ENCODE measurements at regions not wholly inside any gene's neighbourhood (a gene's known extent, or its start where the extent isn't known, plus 50 kb on each side); places are given as distances from the start of the nearest gene placed in this dataset.

DNA sequence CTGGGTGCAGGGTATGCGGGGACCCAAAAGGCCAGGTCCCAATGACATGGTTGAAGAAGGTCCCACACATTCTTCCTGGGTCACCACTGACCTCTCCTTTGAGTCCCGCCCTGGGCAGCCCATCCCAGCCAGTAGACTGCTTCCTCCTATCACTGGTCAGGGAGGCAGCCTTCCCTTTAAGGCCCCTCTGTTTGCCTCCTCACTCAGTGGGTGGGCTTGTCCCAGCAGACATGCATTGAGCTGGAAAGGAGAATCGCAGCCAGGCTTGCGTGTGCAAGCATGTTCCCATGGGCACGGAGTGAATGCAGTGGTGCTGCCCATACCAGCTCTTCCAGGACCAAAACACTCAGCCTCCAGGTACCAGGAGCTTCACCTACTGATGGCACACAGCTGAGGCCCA, 162.4 kb upstream of the SYT13 start:
- TF ChIP-seq, protein P1, sequence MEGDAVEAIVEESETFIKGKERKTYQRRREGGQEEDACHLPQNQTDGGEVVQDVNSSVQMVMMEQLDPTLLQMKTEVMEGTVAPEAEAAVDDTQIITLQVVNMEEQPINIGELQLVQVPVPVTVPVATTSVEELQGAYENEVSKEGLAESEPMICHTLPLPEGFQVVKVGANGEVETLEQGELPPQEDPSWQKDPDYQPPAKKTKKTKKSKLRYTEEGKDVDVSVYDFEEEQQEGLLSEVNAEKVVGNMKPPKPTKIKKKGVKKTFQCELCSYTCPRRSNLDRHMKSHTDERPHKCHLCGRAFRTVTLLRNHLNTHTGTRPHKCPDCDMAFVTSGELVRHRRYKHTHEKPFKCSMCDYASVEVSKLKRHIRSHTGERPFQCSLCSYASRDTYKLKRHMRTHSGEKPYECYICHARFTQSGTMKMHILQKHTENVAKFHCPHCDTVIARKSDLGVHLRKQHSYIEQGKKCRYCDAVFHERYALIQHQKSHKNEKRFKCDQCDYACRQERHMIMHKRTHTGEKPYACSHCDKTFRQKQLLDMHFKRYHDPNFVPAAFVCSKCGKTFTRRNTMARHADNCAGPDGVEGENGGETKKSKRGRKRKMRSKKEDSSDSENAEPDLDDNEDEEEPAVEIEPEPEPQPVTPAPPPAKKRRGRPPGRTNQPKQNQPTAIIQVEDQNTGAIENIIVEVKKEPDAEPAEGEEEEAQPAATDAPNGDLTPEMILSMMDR (IDR thresholded peaks at IDR 0.05) = no peak
- TF ChIP-seq EP300 (IDR thresholded peaks at IDR 0.05) (no peak), POLR2A (IDR thresholded peaks at IDR 0.05) (no peak), POLR2AphosphoS5 (IDR thresholded peaks at IDR 0.05) (no peak)
- Histone ChIP-seq H3K27ac (no peak overlapping the region), H3K36me3 (no peaks in the 10 kb centered on the region), H3K4me1 (no peaks in the 10 kb centered on the region), H3K4me3 (no peak overlapping the region), H3K27me3 (peaks cover 0 to 37% (median 0%) of the 10 kb centered on the region in 3 donors), H3K9me3 (no peaks in the 10 kb centered on the region)
- DNase-seq = peak in 1 of 2 donors; percentile 15
- WGBS, 5 donors = 83 to 95% (median 87%) methylated on average over 3 to 5 of the region's 5 CpGs
- intact Hi-C loops (cut with DNase I; ENCODE audit: low total_unique reads) = no loop called here

DNA sequence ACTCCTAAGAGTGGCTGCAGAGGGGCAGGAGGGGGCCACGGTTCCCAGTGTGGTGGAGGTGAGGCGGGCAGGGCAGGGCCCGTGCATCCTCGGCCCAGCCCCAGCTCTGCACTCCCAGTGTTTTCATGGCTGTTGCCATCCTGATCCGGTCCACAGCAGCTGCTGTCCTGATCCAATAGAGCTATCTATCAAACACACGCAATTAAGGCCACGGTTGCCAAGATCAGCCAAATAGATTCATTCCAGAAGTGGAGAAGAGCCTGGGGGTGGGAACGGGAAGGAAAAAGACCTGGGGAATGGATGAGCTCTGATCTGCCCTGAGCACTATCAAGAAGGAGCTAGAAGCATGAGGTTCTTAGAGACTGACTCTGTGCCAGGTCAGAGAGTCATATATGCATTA, 160.9 kb upstream of the SYT13 start:
- Histone ChIP-seq H3K4me1 (no peaks in the 10 kb centered on the region), H3K27ac (no peak overlapping the region), H3K4me3 (no peak overlapping the region), H3K27me3 (peaks cover 0 to 38% (median 0%) of the 10 kb centered on the region in 3 donors), H3K36me3 (no peaks in the 10 kb centered on the region), H3K9me3 (no peaks in the 10 kb centered on the region)
- no peak for DNase-seq
- 44 to 77% (median 70%) methylated on average over 2 to 8 of the region's 8 CpGs for WGBS, 5 donors
- intact Hi-C loops (cut with DNase I; ENCODE audit: low total_unique reads) = no loop called here
- TF ChIP-seq POLR2A (IDR thresholded peaks at IDR 0.05) (no peak), POLR2AphosphoS5 (IDR thresholded peaks at IDR 0.05) (no peak), EP300 (IDR thresholded peaks at IDR 0.05) (no peak)
- TF ChIP-seq, protein P1 (IDR thresholded peaks at IDR 0.05) = no peak

DNA sequence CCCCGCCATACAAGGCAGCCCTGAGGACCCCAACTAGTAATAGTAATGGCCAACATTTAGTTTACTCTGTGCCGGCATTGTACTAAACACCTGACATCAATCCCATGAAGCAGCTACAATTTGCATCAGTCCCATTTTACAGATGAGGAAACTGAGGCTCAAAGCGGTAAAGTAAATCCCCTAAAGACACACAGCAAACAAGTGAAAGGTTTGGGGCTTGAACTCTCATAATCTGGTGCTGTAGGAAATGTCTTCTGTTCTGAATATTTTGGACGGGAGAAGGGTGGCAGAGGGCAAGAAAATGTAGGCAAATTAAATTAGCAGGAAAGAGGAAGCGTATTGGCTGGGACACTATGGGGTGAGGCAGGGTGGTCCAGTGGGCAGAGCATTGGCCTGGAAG, 160.3 kb upstream of the SYT13 start:
- Histone ChIP-seq H3K4me1 (no peaks in the 10 kb centered on the region), H3K36me3 (no peaks in the 10 kb centered on the region), H3K27me3 (peaks cover 0 to 38% (median 0%) of the 10 kb centered on the region in 3 donors), H3K9me3 (no peaks in the 10 kb centered on the region), H3K4me3 (no peak overlapping the region), H3K27ac (no peak overlapping the region)
- intact Hi-C loops (cut with DNase I; ENCODE audit: low total_unique reads) = no loop called here
- WGBS, 5 donors = 81 to 87% (median 85%) methylated on average over 5 of the region's 5 CpGs
- TF ChIP-seq, protein P1 (IDR thresholded peaks at IDR 0.05) = no peak
- TF ChIP-seq POLR2AphosphoS5 (IDR thresholded peaks at IDR 0.05) = no peak
- no peak for TF ChIP-seq EP300 (IDR thresholded peaks at IDR 0.05)
- TF ChIP-seq POLR2A (IDR thresholded peaks at IDR 0.05) = no peak
- DNase-seq = no peak

DNA sequence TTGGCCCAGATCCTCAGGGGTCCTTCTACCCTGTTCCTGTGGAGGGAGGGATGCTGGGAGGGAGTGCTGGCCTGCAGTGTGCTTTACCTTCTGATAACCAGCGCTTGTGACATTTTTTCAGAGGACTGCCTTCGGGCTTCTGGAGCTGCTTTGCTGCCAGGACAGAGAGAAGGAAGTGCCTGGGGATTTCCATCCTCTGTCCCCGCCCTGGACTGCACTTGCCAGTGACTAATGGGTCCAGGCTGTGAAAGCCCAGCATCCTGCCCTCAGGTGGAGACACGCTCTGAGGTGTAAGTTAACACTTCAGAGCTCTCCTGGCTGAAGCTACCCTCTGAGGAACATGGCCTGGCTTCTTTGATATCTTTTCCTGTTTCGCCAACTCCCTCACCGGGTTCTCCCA, 158.7 kb upstream of the SYT13 start:
- TF ChIP-seq POLR2A (IDR thresholded peaks at IDR 0.05) (no peak), POLR2AphosphoS5 (IDR thresholded peaks at IDR 0.05) (no peak), EP300 (IDR thresholded peaks at IDR 0.05) (no peak)
- TF ChIP-seq, protein P1 (IDR thresholded peaks at IDR 0.05) = no peak
- no peak for DNase-seq
- Histone ChIP-seq H3K4me1 (no peaks in the 10 kb centered on the region), H3K27ac (no peak overlapping the region), H3K36me3 (no peaks in the 10 kb centered on the region), H3K9me3 (peaks cover 0 to 6% (median 4%) of the 10 kb centered on the region in 4 donors), H3K4me3 (no peak overlapping the region), H3K27me3 (peaks cover 0 to 47% (median 0%) of the 10 kb centered on the region in 3 donors)
- WGBS, 5 donors = 22 to 40% (median 36%) methylated on average over 6 of the region's 6 CpGs
- intact Hi-C loops (cut with DNase I; ENCODE audit: low total_unique reads) = no loop called here

Data from stomach (tissue), 8 donors.